ENCODE measurements at regions not wholly inside any gene's neighbourhood (a gene's known extent, or its start where the extent isn't known, plus 50 kb on each side); places are given as distances from the start of the nearest gene placed in this dataset.

DNA sequence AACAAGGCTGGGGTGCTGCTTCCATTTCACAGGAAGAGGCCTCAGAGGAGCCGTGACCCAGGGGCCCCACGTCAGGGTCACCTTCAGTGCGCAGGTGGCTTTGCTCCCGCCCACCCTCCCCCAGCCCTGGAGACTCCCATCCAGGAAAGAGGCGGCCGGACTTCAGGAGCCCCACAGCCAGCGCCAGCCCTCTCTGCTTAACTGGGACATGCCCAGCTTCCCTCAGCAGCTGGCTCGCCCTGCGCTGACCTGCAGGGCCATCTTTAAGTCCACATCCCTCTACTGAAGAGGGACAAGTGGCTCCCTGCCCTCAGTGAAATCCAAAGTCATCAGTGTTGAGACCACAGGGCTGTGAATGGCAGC lies 141.9 kb upstream of the PPP2R2D start:
- Histone ChIP-seq H2BK5ac (ENCODE audit: insufficient read length, low read length) (no peak overlapping the region), H4K8ac (replicated peaks; ENCODE audit: insufficient read length, low read depth, low read length) (no peak overlapping the region), H3K18ac (ENCODE audit: insufficient read length, low read depth, low read length) (no peak overlapping the region), H4K91ac (ENCODE audit: insufficient read length, low read depth, low read length) (no peak overlapping the region), H2BK12ac (ENCODE audit: insufficient read length, low read depth, low read length) (no peak overlapping the region), H4K5ac (ENCODE audit: insufficient read length, low read depth, low read length) (no peak overlapping the region), H2AFZ (ENCODE audit: low read length) (no peak overlapping the region), H4K20me1 (ENCODE audit: control insufficient read depth, insufficient read depth, insufficient read length) (no peaks in the 10 kb centered on the region), H3K4ac (ENCODE audit: low read depth, low read length) (no peak overlapping the region), H3K9me3 (ENCODE audit: control insufficient read depth, low read depth, low read length) (no peaks in the 10 kb centered on the region), H3K79me1 (ENCODE audit: insufficient read depth, low read depth, low read length, poor library complexity, severe bottlenecking) (no peaks in the 10 kb centered on the region), H3T11ph (ENCODE audit: low read length) (no peak overlapping the region), H3K27me3 (ENCODE audit: insufficient read depth, low read length) (no peaks in the 10 kb centered on the region), H3K27ac (ENCODE audit: insufficient read length, low read depth, low read length) (no peak overlapping the region), H2AK5ac (ENCODE audit: insufficient read length, low read length) (no peak overlapping the region), H3K4me2 (ENCODE audit: insufficient read depth, insufficient read length, low read length) (no peak overlapping the region), H3K9ac (ENCODE audit: extremely low read depth, insufficient read length, low read length) (no peak overlapping the region), H3K56ac (ENCODE audit: insufficient read length, low read depth, low read length) (no peak overlapping the region), H3K4me1 (ENCODE audit: insufficient read depth, low read length) (peaks cover 6% of the 10 kb centered on the region; the same call in 1 of the 2 replicates), H3K23ac (ENCODE audit: insufficient read length, low read depth, low read length) (no peak overlapping the region), H2BK120ac (ENCODE audit: low read depth, low read length, poor library complexity, severe bottlenecking) (no peak overlapping the region), H3K14ac (ENCODE audit: insufficient read depth, low read length) (no peak overlapping the region), H2BK20ac (ENCODE audit: low read depth, low read length, poor library complexity, severe bottlenecking) (no peak overlapping the region), H3K23me2 (ENCODE audit: insufficient read length, low read depth, low read length, poor library complexity, severe bottlenecking) (no peaks in the 10 kb centered on the region), H2BK15ac (ENCODE audit: low read depth, low read length) (no peak overlapping the region), H3K79me2 (ENCODE audit: insufficient read depth, low read length) (no peaks in the 10 kb centered on the region)
- no peak for DNase-seq
- H3K27me3 Mint-ChIP-seq (ENCODE audit: low read depth): peaks cover 2% of the 10 kb centered on the region
- no peaks in the 10 kb centered on the region for H3K36me3 Mint-ChIP-seq (ENCODE audit: insufficient read depth in 1 of 3, low read depth in 3 of 3)
- no peaks in the 10 kb centered on the region; a peak in 1 of 5 replicates for H3K9me3 Mint-ChIP-seq
- WGBS (ENCODE audit: extremely low coverage, insufficient read length, low lambda C conversion rate): no CpG with 5 or more reads among the region's 9 CpGs
- TF ChIP-seq, protein P1, sequence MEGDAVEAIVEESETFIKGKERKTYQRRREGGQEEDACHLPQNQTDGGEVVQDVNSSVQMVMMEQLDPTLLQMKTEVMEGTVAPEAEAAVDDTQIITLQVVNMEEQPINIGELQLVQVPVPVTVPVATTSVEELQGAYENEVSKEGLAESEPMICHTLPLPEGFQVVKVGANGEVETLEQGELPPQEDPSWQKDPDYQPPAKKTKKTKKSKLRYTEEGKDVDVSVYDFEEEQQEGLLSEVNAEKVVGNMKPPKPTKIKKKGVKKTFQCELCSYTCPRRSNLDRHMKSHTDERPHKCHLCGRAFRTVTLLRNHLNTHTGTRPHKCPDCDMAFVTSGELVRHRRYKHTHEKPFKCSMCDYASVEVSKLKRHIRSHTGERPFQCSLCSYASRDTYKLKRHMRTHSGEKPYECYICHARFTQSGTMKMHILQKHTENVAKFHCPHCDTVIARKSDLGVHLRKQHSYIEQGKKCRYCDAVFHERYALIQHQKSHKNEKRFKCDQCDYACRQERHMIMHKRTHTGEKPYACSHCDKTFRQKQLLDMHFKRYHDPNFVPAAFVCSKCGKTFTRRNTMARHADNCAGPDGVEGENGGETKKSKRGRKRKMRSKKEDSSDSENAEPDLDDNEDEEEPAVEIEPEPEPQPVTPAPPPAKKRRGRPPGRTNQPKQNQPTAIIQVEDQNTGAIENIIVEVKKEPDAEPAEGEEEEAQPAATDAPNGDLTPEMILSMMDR (conservative IDR thresholded peaks at IDR 0.05): no peak
- peaks cover 53 to 57% of the 10 kb centered on the region in 2 experiments for H3K4me1 Mint-ChIP-seq
- no peak overlapping the region for H3K4me3 Mint-ChIP-seq
- peak overlapping the region in 1 of 3 experiments; percentile 80; a peak in 3 of 7 replicates for H3K27ac Mint-ChIP-seq
